Neural cell (in vitro differentiated cells): ENCODE measurements at regions not wholly inside any gene's neighbourhood (a gene's known extent, or its start where the extent isn't known, plus 50 kb on each side); places are given as distances from the start of the nearest gene placed in this dataset.

Experiments
- H2AFZ ChIP-seq: fragments of 200-600, 300-800 bp; sonication (generic), shearing (Covaris generic); 2 replicates; pipeline ENCODE4 v1.6.0; 2014; ENCODE audit warnings: low read depth, mild to moderate bottlenecking, antibody characterized with exemption, low read length, moderate library complexity
- H3F3A ChIP-seq: fragments of 200-600 bp; shearing (Covaris generic); 2 replicates; pipeline ENCODE4 v1.6.1; 2016; ENCODE audit warnings: mild to moderate bottlenecking, moderate library complexity, mixed read lengths, antibody characterized with exemption, low read length; ENCODE audit not compliant: insufficient read depth, poor library complexity, severe bottlenecking
- H3K27ac ChIP-seq: fragments of 200-600, 300-800 bp; sonication (generic), shearing (Covaris generic); 2 replicates; pipeline ENCODE4 v1.5.1; 2014; ENCODE audit warnings: mild to moderate bottlenecking, low read length, moderate library complexity
- H3K27me3 ChIP-seq: fragments of 300-800, 200-600 bp; sonication (generic), shearing (Covaris generic); 2 replicates; pipeline ENCODE4 v1.6.0; 2014; ENCODE audit warnings: mild to moderate bottlenecking, low read depth, low read length, moderate library complexity; ENCODE audit not compliant: insufficient read depth
- H3K36me3 ChIP-seq: fragments of 300-800, 200-600 bp; sonication (generic), shearing (Covaris generic); 2 replicates; pipeline ENCODE4 v1.5.1; 2014; ENCODE audit warnings: mild to moderate bottlenecking, antibody characterized with exemption, low read length, moderate library complexity; ENCODE audit not compliant: insufficient read depth
- H3K4me2 ChIP-seq: fragments of 300-800, 200-600 bp; sonication (generic), shearing (Covaris generic); 2 replicates; pipeline ENCODE4 v1.6.0; 2014; ENCODE audit warnings: mild to moderate bottlenecking, low read length
- H3K4me3 ChIP-seq: fragments of 300-800, 200-600 bp; sonication (generic), shearing (Covaris generic); 2 replicates; pipeline ENCODE4 v1.5.1; 2014; ENCODE audit warnings: mild to moderate bottlenecking, low read length, moderate library complexity
- H3K79me2 ChIP-seq: fragments of 200-600 bp; shearing (Covaris generic); replicated peaks from 2 replicates; pipeline ENCODE4 v1.6.0; 2014; ENCODE audit warnings: mild to moderate bottlenecking, low read length, moderate library complexity; ENCODE audit not compliant: insufficient read depth
- H3K9ac ChIP-seq: fragments of 300-800, 200-600 bp; sonication (generic), shearing (Covaris generic); 2 replicates; pipeline ENCODE4 v1.6.1; 2016; ENCODE audit warnings: mild to moderate bottlenecking, low read length, mixed read lengths
- H3K9me2 ChIP-seq: fragments of 200-600 bp; shearing (Covaris generic); 2 replicates; pipeline ENCODE4 v1.6.1; 2016; ENCODE audit warnings: mild to moderate bottlenecking, low read length, mixed read lengths; ENCODE audit not compliant: insufficient read depth
- H3K9me3 ChIP-seq: fragments of 200-600, 300-800 bp; sonication (generic), shearing (Covaris generic); 2 replicates; pipeline ENCODE4 v1.6.1; 2016; ENCODE audit warnings: mild to moderate bottlenecking, mixed run types, low read length, moderate library complexity, mixed read lengths
- H4K20me1 ChIP-seq: fragments of 200-600 bp; shearing (Covaris generic); 2 replicates; pipeline ENCODE4 v1.6.1; 2016; ENCODE audit warnings: mild to moderate bottlenecking, mixed run types; ENCODE audit not compliant: insufficient read depth
- EP300 ChIP-seq: fragments of 450-650 bp; conservative IDR thresholded peaks from 2 replicates; pipeline ENCODE4 v1.6.1; 2014; ENCODE audit warnings: antibody characterized with exemption, mild to moderate bottlenecking, moderate library complexity; ENCODE audit not compliant: poor library complexity, severe bottlenecking
- EZH2 ChIP-seq: fragments of 200-600, 300-800 bp; shearing (Covaris generic), sonication (generic); IDR thresholded peaks from 2 replicates; pipeline ENCODE4 v1.6.1; 2014; ENCODE audit warnings: antibody characterized with exemption, low read length, borderline replicate concordance, mild to moderate bottlenecking; ENCODE audit not compliant: insufficient read depth, poor library complexity, severe bottlenecking
- MXI1 ChIP-seq: fragments of 450-650 bp; conservative IDR thresholded peaks from 2 replicates; pipeline ENCODE4 v1.6.1; 2014; ENCODE audit warnings: antibody characterized with exemption, mild to moderate bottlenecking; ENCODE audit not compliant: poor library complexity, severe bottlenecking
- POLR2AphosphoS5 ChIP-seq: IDR thresholded peaks from 2 replicates; pipeline ENCODE4 v1.6.1; 2012
- RAD21 ChIP-seq: fragments of 450-650 bp; conservative IDR thresholded peaks from 2 replicates; pipeline ENCODE4 v1.6.1; 2014; ENCODE audit warnings: antibody characterized with exemption, mild to moderate bottlenecking, moderate library complexity
- SMC3 ChIP-seq: fragments of 450-650 bp; conservative IDR thresholded peaks from 2 replicates; pipeline ENCODE4 v1.6.1; 2014; ENCODE audit warnings: antibody characterized with exemption, mild to moderate bottlenecking, moderate library complexity; ENCODE audit not compliant: poor library complexity
- TAF1 ChIP-seq: IDR thresholded peaks from 2 replicates; pipeline ENCODE4 v1.6.1; 2012; ENCODE audit warnings: low read depth
- TF ChIP-seq, protein P1 (sequence below): IDR thresholded peaks from 2 replicates; pipeline ENCODE4 v1.6.1; 2012; ENCODE audit warnings: borderline replicate concordance
- TF ChIP-seq, protein P2 (sequence below): fragments of 450-650 bp; IDR thresholded peaks from 2 replicates; pipeline ENCODE4 v1.5.1; 2014; ENCODE audit warnings: antibody characterized with exemption, mild to moderate bottlenecking, moderate library complexity; ENCODE audit not compliant: poor library complexity, severe bottlenecking

DNA sequence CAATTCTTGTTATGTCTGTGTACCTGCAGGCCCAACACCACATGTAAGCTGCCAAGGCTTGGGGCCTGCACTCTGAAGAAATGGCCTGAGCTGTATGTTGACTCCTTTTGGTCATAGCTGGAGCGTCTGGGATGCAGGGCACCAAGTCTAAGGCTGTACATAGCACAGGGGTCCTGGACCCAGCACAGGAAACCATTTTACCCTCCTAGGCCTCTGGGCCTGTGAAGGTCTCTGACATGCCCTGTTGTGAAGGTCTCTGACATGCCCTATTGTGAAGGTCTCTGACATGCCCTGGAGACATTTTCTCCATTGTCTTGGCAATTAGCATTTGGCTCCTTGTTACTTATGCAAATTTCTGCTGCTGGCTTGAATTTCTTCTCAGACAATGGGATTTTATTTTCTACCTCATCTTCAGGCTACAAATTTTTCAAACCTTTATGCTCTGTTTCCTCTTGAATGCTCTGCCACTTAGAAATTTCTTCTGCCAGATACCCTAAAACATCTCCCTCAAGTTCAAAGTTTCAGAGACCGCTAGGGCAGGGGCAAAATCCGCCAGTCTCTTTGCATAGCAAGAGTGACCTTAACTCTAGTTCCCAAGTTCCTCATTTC is 246.7 kb upstream of the B3GALT2 start:
- Histone ChIP-seq H3K4me3 (no peak overlapping the region), H4K20me1 (no peaks in the 10 kb centered on the region), H3K9me2 (no peaks in the 10 kb centered on the region), H3K9me3 (no peaks in the 10 kb centered on the region), H3K36me3 (no peaks in the 10 kb centered on the region), H3K79me2 (no peaks in the 10 kb centered on the region), H3F3A (no peaks in the 10 kb centered on the region), H2AFZ (no peak overlapping the region), H3K27me3 (no peaks in the 10 kb centered on the region), H3K27ac (no peak overlapping the region), H3K4me2 (no peak overlapping the region), H3K9ac (no peak overlapping the region)
- no peak for TF ChIP-seq SMC3
- TF ChIP-seq EZH2, result no peak
- no peak for TF ChIP-seq MXI1
- no peak for TF ChIP-seq RAD21
- no peak for TF ChIP-seq TAF1
- TF ChIP-seq, protein P1, sequence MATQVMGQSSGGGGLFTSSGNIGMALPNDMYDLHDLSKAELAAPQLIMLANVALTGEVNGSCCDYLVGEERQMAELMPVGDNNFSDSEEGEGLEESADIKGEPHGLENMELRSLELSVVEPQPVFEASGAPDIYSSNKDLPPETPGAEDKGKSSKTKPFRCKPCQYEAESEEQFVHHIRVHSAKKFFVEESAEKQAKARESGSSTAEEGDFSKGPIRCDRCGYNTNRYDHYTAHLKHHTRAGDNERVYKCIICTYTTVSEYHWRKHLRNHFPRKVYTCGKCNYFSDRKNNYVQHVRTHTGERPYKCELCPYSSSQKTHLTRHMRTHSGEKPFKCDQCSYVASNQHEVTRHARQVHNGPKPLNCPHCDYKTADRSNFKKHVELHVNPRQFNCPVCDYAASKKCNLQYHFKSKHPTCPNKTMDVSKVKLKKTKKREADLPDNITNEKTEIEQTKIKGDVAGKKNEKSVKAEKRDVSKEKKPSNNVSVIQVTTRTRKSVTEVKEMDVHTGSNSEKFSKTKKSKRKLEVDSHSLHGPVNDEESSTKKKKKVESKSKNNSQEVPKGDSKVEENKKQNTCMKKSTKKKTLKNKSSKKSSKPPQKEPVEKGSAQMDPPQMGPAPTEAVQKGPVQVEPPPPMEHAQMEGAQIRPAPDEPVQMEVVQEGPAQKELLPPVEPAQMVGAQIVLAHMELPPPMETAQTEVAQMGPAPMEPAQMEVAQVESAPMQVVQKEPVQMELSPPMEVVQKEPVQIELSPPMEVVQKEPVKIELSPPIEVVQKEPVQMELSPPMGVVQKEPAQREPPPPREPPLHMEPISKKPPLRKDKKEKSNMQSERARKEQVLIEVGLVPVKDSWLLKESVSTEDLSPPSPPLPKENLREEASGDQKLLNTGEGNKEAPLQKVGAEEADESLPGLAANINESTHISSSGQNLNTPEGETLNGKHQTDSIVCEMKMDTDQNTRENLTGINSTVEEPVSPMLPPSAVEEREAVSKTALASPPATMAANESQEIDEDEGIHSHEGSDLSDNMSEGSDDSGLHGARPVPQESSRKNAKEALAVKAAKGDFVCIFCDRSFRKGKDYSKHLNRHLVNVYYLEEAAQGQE, result no peak
- TF ChIP-seq, protein P2, sequence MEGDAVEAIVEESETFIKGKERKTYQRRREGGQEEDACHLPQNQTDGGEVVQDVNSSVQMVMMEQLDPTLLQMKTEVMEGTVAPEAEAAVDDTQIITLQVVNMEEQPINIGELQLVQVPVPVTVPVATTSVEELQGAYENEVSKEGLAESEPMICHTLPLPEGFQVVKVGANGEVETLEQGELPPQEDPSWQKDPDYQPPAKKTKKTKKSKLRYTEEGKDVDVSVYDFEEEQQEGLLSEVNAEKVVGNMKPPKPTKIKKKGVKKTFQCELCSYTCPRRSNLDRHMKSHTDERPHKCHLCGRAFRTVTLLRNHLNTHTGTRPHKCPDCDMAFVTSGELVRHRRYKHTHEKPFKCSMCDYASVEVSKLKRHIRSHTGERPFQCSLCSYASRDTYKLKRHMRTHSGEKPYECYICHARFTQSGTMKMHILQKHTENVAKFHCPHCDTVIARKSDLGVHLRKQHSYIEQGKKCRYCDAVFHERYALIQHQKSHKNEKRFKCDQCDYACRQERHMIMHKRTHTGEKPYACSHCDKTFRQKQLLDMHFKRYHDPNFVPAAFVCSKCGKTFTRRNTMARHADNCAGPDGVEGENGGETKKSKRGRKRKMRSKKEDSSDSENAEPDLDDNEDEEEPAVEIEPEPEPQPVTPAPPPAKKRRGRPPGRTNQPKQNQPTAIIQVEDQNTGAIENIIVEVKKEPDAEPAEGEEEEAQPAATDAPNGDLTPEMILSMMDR, result no peak
- no peak for TF ChIP-seq EP300
- TF ChIP-seq POLR2AphosphoS5, result no peak

DNA sequence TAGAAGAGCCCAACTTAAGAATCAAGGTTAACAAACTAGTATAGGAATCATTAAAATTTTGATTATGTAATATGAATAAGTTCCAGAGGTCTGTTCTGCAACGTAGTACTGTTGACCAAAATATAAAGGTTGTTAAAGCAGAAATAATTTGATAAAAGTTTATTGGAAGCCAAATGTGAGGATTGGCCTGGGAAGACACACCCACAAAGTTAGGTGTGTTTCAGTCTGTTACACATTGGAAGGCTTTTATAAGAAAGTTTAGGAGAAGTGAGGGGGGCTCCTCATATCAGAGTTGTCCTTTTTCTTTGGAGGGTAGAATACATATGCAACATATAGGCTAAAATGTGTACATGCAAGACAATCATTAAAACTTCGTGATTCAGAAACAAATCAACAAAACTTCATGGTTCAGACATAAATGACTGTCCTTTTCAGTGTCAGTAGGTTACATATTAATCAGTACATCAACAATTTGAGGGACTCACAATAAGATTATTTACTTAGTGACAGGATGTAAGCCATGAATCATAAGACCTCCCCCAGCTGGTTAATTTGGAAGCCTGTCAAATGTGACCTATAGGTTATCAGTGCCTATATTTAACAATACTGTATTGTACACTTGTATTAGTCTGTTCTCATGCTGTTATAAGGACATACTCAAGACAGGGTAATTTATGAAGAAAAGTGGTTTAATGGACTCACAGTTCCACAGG is 245.0 kb upstream of the B3GALT2 start:
- H3K27ac ChIP-seq, result no peak overlapping the region
- H3K27me3 ChIP-seq, result no peaks in the 10 kb centered on the region
- no peak for TF ChIP-seq RAD21
- no peak overlapping the region for H3K4me2 ChIP-seq
- H3K9me2 ChIP-seq, result no peaks in the 10 kb centered on the region
- H3K9ac ChIP-seq, result no peak overlapping the region
- H3F3A ChIP-seq, result no peaks in the 10 kb centered on the region
- H3K9me3 ChIP-seq, result no peaks in the 10 kb centered on the region
- H3K36me3 ChIP-seq, result no peaks in the 10 kb centered on the region
- H3K79me2 ChIP-seq, result no peaks in the 10 kb centered on the region
- no peak overlapping the region for H3K4me3 ChIP-seq
- no peak overlapping the region for H2AFZ ChIP-seq
- H4K20me1 ChIP-seq, result no peaks in the 10 kb centered on the region
